ENCODE measurements at regions not wholly inside any gene's neighbourhood (a gene's known extent, or its start where the extent isn't known, plus 50 kb on each side); places are given as distances from the start of the nearest gene placed in this dataset.

- no peak for DNase-seq (ENCODE audit: low read depth in 2 of 2)
Measured at GRCh38 chr11:119816660-119817059, 87.7 kb upstream of the NECTIN1 start.

DNA sequence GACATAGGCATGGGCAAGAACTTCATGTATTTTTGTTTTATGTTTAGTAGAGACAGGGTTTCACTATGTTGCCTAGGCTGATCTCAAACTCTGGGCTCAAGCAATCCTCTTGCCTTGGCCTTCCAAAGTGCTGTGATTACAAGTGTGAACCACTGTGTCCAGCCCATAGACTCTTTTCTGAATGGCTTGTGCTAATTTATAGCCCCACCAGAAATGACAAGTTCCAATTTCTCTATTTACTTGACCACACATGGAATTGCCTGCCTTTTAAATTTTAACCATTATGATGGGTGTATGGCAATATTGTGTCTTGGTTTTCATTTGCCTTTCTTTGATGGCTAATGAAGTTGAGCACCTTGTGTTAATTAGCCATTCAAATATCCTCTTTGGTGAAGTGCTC, 85.8 kb upstream of the NECTIN1 start:
- no peak for DNase-seq (ENCODE audit: low read depth in 2 of 2)

DNA sequence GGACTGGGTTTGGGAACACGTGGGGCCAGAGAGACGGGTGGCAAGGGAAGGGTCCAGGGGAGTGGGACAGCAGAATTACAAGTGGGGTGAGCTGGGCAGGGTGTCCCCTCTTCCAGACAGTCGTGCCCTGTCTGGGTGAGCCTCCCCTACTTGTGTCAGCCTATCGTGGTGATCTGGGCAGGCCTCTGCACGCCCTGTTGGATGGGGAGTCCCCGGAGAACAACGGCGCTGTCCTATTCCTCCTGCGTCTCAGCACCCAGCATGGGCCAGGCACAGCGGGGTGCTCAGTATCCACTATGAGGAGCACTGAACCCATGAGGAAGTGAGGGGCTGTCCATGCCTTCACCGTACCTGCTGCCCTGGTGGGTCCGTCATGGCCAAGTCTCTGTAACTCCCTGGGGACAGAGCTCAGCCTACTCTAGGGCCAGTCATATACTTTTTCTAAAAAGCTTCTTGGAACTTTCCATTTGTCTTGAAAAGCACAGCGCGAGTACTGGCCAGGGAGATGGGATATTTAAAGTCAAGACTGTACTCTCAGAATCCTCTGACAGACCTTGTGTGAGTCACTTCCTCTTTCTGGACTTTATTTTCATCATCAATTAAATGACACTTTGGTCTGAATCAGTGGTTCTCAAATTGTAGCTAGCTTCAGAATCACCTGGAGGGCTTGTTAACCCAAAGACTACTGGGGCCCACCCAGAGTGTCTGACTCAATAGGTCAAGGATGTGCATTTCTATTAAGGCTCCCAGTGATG, 81.7 kb upstream of the NECTIN1 start:
- no peak for DNase-seq (ENCODE audit: low read depth in 2 of 2)

- DNase-seq (ENCODE audit: low read depth in 2 of 2): no peak
Measured at GRCh38 chr11:119809346-119809745, 80.3 kb upstream of the NECTIN1 start.

GRCh38 chr11:119808407-119809185, 79.6 kb upstream of the NECTIN1 start:
- DNase-seq (ENCODE audit: low read depth in 2 of 2): no peak

GRCh38 chr11:119807841-119808240, 78.8 kb upstream of the NECTIN1 start:
- DNase-seq (ENCODE audit: low read depth in 2 of 2): no peak

DNA sequence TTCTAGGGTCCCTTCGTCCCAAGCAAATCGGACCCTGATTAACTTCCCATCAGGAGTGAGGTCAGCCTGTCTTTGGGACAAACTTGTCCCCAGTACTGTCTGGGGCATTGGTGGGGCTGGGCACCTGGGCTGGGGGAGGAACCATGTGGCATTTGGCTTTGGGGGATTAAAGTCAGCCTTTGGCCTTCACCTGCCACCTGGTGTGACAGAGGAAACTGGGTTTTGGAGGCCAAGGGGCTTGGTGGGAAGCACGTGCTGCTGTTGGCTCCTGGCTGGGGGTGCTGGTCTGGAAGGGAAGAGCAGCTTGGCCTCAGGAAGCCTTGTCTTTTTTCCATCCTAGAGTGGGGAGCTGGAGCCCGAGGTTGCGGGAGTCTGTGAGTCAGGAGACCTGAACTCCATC, 78.4 kb upstream of the NECTIN1 start:
- DNase-seq (ENCODE audit: low read depth in 2 of 2): no peak

- no peak for DNase-seq (ENCODE audit: low read depth in 2 of 2)
Measured at GRCh38 chr11:119806064-119806915, 77.3 kb upstream of the NECTIN1 start.

DNA sequence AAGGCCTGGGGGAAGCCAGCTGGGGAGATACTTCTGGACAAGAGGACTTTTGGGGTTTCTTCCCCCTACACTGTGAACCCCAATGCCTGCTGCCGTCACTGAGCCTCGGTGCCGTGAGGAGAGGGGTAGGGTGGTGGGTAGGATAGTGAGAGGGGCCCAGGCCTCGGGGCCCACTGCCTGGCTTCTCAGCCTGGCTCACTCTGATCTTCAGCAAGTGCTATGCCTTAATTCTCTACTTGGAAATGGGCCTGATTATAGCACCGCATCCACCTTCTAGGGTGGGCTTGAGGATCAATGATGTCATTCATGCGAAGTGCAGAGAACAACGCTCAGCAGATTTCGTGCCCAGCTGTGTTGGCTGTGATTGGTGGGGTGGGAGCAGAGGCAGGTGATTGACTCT, 76.7 kb upstream of the NECTIN1 start:
- DNase-seq (ENCODE audit: low read depth in 2 of 2): no peak

- DNase-seq (ENCODE audit: low read depth in 2 of 2): no peak
Measured at GRCh38 chr11:119804698-119805097, 75.7 kb upstream of the NECTIN1 start.

- DNase-seq (ENCODE audit: low read depth in 2 of 2): no peak
Measured at GRCh38 chr11:119803726-119804294, 74.8 kb upstream of the NECTIN1 start.

- no peak for DNase-seq (ENCODE audit: low read depth in 2 of 2)
Measured at GRCh38 chr11:119803139-119803538, 74.1 kb upstream of the NECTIN1 start.

DNA sequence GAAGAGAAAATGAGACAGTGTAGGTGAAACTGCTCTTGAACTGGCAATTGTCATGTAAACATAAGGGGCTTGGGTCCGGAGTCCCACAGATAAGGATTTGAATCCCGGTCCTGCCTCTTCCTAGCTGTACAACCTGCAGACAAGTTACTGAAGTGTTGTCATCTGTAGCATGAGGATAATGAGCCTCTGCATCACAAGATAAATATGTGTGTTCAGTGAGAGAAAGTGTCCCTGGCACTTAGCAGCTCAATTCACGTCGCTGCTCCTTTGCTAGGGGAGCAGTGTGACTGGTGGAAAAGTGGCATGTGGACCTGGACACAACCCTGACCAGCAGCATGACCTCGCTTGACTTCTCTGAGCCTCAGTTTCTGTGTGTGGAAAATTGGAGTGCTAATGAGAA, 73.7 kb upstream of the NECTIN1 start:
- DNase-seq (ENCODE audit: low read depth in 2 of 2): no peak

DNA sequence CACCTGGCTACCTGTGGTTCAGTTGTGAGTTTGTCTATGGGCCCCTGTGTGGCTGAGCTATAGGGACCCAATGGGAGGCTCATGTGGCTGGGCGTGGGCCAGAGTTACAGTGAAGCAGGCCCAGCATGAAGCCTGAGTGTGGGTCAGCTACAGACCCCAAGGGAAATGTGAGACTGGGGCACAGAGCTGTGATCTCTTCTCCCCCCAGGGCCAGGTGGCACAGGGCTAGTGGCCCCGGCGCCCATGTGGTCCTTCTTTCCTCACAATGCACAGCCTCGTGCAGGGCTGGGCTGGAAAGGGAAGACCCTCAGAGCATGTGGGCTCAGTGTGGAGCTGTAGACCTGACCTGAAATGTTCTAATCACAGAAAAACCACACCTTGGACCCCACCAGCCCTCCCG, 71.6 kb upstream of the NECTIN1 start:
- DNase-seq (ENCODE audit: low read depth in 2 of 2): no peak

DNA sequence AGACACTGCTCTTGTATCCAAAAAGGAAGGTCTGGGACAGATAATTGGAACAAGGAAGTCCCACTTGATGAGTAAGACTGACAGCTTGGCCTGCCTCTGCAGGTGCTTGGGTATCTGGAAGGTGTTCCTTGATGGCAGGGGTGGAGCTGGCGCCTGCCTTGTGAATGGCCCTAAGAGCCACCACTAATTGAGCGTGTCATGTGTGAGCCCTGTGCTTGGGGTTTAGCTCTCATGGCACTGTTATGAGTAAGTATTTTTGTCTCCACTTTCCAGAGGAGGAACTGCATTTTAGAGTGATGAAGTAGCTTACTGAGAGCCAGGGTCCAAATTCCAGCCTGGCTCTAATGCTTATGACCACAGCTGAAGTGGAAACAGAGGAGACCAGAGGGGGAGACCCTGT, 71.2 kb upstream of the NECTIN1 start:
- DNase-seq (ENCODE audit: low read depth in 2 of 2): no peak

GRCh38 chr11:119798656-119799055, 69.7 kb upstream of the NECTIN1 start:
- DNase-seq (ENCODE audit: low read depth in 2 of 2): no peak

- DNase-seq (ENCODE audit: low read depth in 2 of 2): no peak
Measured at GRCh38 chr11:119797736-119798135, 68.7 kb upstream of the NECTIN1 start.

GRCh38 chr11:119797123-119797611, 68.2 kb upstream of the NECTIN1 start:
- no peak for DNase-seq (ENCODE audit: low read depth in 2 of 2)

DNA sequence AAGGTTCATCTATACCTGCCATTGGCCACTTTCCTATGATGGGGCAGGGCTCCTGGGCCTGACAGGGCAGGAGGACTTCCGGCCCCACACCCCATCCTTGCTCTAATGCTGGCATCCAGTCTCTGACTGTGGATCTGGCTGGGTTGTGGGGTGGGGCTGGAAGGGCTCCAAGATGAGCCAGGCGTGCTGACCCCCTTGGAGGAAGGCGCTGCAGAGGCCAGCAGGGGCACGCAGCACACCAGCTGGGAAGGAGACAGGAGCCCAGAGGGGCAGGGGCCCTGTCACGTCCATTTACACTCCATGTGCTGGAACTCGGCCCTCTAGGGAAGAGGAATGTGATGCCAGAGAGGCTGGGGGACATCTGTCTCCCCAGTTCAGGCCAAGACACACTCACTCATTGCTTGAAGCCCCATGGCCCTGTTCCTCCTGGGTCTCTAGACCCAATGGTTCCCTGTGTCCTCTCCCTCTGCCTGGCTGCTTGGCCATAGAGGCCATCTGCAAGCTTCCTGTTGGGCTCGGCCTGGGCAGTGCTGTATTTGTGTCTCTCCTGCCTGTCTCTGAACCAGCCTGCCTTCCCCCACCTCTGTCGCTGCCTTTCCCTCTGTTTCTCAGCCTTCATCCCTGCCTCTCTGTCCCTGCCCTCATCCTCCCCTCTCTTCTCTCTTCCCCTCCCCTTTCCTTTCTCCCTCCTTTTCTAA, 67.5 kb upstream of the NECTIN1 start:
- no peak for DNase-seq (ENCODE audit: low read depth in 2 of 2)

GRCh38 chr11:119795690-119796089, 66.7 kb upstream of the NECTIN1 start:
- no peak for DNase-seq (ENCODE audit: low read depth in 2 of 2)

DNA sequence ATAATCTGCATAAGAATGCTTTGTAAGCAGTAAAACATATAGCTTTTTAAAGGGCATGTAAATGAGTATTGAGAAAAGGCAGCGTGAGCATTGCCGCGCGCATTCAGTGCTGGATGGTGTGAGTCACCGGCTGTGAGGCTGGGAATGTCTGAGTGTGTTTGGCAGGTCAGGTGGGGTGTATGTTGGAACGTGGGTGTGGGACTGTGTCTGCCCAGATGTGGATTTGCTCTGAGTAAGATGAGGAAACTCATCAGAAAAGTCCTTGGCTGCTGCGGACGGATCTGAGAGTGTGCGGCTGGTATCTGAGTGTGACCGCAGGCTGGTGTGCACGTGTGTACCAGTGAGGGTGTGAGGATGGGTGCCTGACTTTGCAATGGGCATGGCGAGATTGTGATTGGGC, 66.2 kb upstream of the NECTIN1 start:
- DNase-seq (ENCODE audit: low read depth in 2 of 2): no peak
